ENCODE measurements at regions not wholly inside any gene's neighbourhood (a gene's known extent, or its start where the extent isn't known, plus 50 kb on each side); places are given as distances from the start of the nearest gene placed in this dataset.

DNA sequence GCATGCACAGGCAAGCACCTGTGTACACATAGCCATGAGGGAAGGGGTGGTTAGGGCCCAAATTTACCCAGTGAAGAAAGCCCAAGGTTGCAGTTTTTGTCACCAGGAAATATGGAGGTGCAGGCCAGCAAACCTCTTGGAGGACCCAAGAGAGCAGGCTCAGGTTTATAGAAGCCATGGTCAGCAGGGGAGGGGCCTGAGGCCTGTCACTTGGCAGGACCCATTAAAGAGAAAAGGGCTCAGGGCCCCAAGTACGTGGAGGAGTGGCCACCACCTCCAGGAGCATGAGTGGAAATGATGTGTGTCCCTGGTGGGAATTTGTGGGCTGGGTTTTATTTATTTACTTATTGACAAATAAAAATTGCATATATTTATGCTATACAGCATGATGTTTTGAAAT, 192.9 kb downstream of the HAUS1 start:
- TF ChIP-seq CTCF (IDR thresholded peaks at IDR 0.05; ENCODE audit: low read length) (no peak), EZH2 (optimal IDR thresholded peaks at IDR 0.05; ENCODE audit: low read depth, low read length) (no peak), EZH2phosphoT487 (IDR thresholded peaks at IDR 0.05; ENCODE audit: low read length) (no peak)

Data from MM.1S (cell line).